ENCODE measurements at regions not wholly inside any gene's neighbourhood (a gene's known extent, or its start where the extent isn't known, plus 50 kb on each side); places are given as distances from the start of the nearest gene placed in this dataset.

GRCh38 chr6:43963877-43964658 is 163.2 kb downstream of the MRPL14 start:
- FAIRE-seq, result no peak
- H3K27me3 ChIP-seq (ENCODE audit: control insufficient read depth in 2 of 2, insufficient read depth in 2 of 2, low read length in 2 of 2), result no peaks in the 10 kb centered on the region
- H3K36me3 ChIP-seq (ENCODE audit: control insufficient read depth, insufficient read depth, low read length), result no peaks in the 10 kb centered on the region
- in situ Hi-C loops (cut with MboI) (no loop called here), intact Hi-C loops (cut with micrococcal nuclease) (no loop called here)
- H3K4me2 ChIP-seq (ENCODE audit: insufficient read depth, low read length), result no peak overlapping the region
- WGBS (ENCODE audit: insufficient coverage, low coverage, missing lambda C conversion rate), result 77% methylated on average over 6 of the region's 6 CpGs
- ChIA-PET POLR2A (interaction anchor here (0.6 to 1.0 kb wide), 2 partner anchors 18 to 111 kb away, joined by 3 to 4 read pairs; no protein-coding TSS in a partner anchor), CTCF (ENCODE audit: low intra/inter-chr PET ratio) (no interaction called here)
- peak overlapping the region; percentile 56; the same call in 2 of the 3 replicates for H3K27ac ChIP-seq (ENCODE audit: extremely low read depth, low read depth, low read length)
- H2AFZ ChIP-seq (ENCODE audit: low read depth, low read length), result peak overlapping the region; percentile 73
- DNase-seq (ENCODE audit: extremely low read depth in 1 of 4, low spot score in 3 of 4), result no peak
- no peaks in the 10 kb centered on the region for H3K79me2 ChIP-seq (ENCODE audit: control insufficient read depth, insufficient read depth, low read length)
- H3K4me1 ChIP-seq (replicated peaks in 1 of 2; ENCODE audit: control insufficient read depth in 2 of 2, insufficient read depth in 2 of 2, low read length in 2 of 2), result peaks cover 24 to 50% of the 10 kb centered on the region in 2 experiments
- H3K9me3 ChIP-seq (replicated peaks; ENCODE audit: control insufficient read depth, insufficient read depth, low read depth, low read length), result no peaks in the 10 kb centered on the region
- H3K9ac ChIP-seq (ENCODE audit: insufficient read depth in 1 of 2, low read depth in 2 of 2, low read length in 2 of 2), result peak overlapping the region in 1 of 2 experiments; percentile 82; a peak in 2 of 4 replicates
- no peak for ATAC-seq
- no peaks in the 10 kb centered on the region for H3K9me1 ChIP-seq (ENCODE audit: control insufficient read depth, insufficient read depth, low read length)
- H3K4me3 ChIP-seq, result no peak overlapping the region
- BruUV-seq (replicated peaks), result no TSS peak
- no peaks in the 10 kb centered on the region for H4K20me1 ChIP-seq (replicated peaks; ENCODE audit: control insufficient read depth, insufficient read depth, low read length)
- 0 out of 2 replicates have a peak, but pooled peaks have one; percentile 17 for TF ChIP-seq CEBPG (CRISPR knock-in tag; IDR thresholded peaks at IDR 0.05)
- TF ChIP-seq CEBPG (tag; conservative IDR thresholded peaks at IDR 0.05 in 1 of 2, IDR thresholded peaks at IDR 0.05 in 1 of 2), result no peak
- TF ChIP-seq ESRRA (IDR thresholded peaks at IDR 0.05; ENCODE audit: borderline replicate concordance, low read depth), result 0 out of 2 replicates have a peak, but pooled peaks have one; percentile 37
- TF ChIP-seq KLF13 (tag; IDR thresholded peaks at IDR 0.05; ENCODE audit: borderline replicate concordance, low read depth), result no peak
- peak; percentile 99 for TF ChIP-seq ZKSCAN1 (IDR thresholded peaks at IDR 0.05; ENCODE audit: low read depth, low read length)
- TF ChIP-seq RBBP5 (IDR thresholded peaks at IDR 0.05; ENCODE audit: borderline replicate concordance, insufficient read depth, low read length, poor library complexity, severe bottlenecking), result no peak
- no peak for TF ChIP-seq ZNF644 (tag; IDR thresholded peaks at IDR 0.05; ENCODE audit: low read depth)
- TF ChIP-seq, protein P1, sequence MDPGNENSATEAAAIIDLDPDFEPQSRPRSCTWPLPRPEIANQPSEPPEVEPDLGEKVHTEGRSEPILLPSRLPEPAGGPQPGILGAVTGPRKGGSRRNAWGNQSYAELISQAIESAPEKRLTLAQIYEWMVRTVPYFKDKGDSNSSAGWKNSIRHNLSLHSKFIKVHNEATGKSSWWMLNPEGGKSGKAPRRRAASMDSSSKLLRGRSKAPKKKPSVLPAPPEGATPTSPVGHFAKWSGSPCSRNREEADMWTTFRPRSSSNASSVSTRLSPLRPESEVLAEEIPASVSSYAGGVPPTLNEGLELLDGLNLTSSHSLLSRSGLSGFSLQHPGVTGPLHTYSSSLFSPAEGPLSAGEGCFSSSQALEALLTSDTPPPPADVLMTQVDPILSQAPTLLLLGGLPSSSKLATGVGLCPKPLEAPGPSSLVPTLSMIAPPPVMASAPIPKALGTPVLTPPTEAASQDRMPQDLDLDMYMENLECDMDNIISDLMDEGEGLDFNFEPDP (CRISPR knock-in tag; IDR thresholded peaks at IDR 0.05), result no peak
- TF ChIP-seq CREM (IDR thresholded peaks at IDR 0.05; ENCODE audit: low read depth), result no peak
- 0 out of 4 replicates have a peak, but pooled peaks of 1 of the 2 experiments have one; percentile 30 for TF ChIP-seq TEAD1 (CRISPR knock-in tag; IDR thresholded peaks at IDR 0.05)
- 0 out of 2 replicates have a peak, but pooled peaks have one; percentile 32 for TF ChIP-seq FOXP1 (CRISPR knock-in tag; IDR thresholded peaks at IDR 0.05)
- TF ChIP-seq CEBPB (tag; IDR thresholded peaks at IDR 0.05), result no peak
- TF ChIP-seq AFF1 (IDR thresholded peaks at IDR 0.05; ENCODE audit: low read depth in 1 of 2, partially characterized antibody in 2 of 2), result peak in 1 of 2 experiments; percentile 23
- no peak for TF ChIP-seq KAT7 (CRISPR knock-in tag; IDR thresholded peaks at IDR 0.05; ENCODE audit: borderline replicate concordance)
- TF ChIP-seq BCOR (IDR thresholded peaks at IDR 0.05), result peak; percentile 87
- no peak for TF ChIP-seq GTF2F1 (IDR thresholded peaks at IDR 0.05; ENCODE audit: low read depth, low read length)
- TF ChIP-seq ZNF41 (CRISPR knock-in tag; conservative IDR thresholded peaks at IDR 0.05), result no peak

Data from K562 (cell line).